Neural progenitor cell (in vitro differentiated cells): ENCODE measurements at regions not wholly inside any gene's neighbourhood (a gene's known extent, or its start where the extent isn't known, plus 50 kb on each side); places are given as distances from the start of the nearest gene placed in this dataset.
"Not testable (repeated sequence)": the region's sequence is repeated elsewhere in the genome, so short reads cannot be mapped to it uniquely, and the experiment has no call there.

Experiments
- DNase-seq: peaks from one replicate; pipeline ENCODE4 v3.0.0-alpha.2; 2016; ENCODE audit warnings: low spot score
- H2AFZ ChIP-seq: fragments of 200-600 bp; sonication (generic); replicated peaks from 2 replicates; pipeline ENCODE4 v1.6.1; 2016; ENCODE audit warnings: antibody characterized with exemption
- H3F3A ChIP-seq: fragments of 200-600 bp; sonication (generic); 2 replicates; pipeline ENCODE4 v1.6.1; 2016; ENCODE audit warnings: antibody characterized with exemption, low read depth
- H3K27ac ChIP-seq: fragments of 200-600 bp; sonication (generic); 2 replicates; pipeline ENCODE4 v1.5.1; 2016; ENCODE audit warnings: mild to moderate bottlenecking
- H3K27me3 ChIP-seq: fragments of 200-600 bp; sonication (generic); 2 replicates; pipeline ENCODE4 v1.6.1; 2016; ENCODE audit warnings: mild to moderate bottlenecking, moderate library complexity
- H3K36me3 ChIP-seq: fragments of 200-600 bp; sonication (generic); 2 replicates; pipeline ENCODE4 v1.5.1; 2016
- H3K4me1 ChIP-seq: fragments of 200-600 bp; sonication (generic); 2 replicates; pipeline ENCODE4 v1.6.1; 2016; ENCODE audit warnings: mixed run types
- H3K4me2 ChIP-seq: fragments of 200-600 bp; sonication (generic); 2 replicates; pipeline ENCODE4 v1.6.1; 2016
- H3K4me3 ChIP-seq: fragments of 200-600 bp; sonication (generic); 2 replicates; pipeline ENCODE4 v1.5.1; 2016
- H3K79me2 ChIP-seq: fragments of 200-600 bp; sonication (generic); 2 replicates; pipeline ENCODE4 v1.6.1; 2016; ENCODE audit warnings: low read depth
- H3K9ac ChIP-seq: fragments of 200-600 bp; sonication (generic); 2 replicates; pipeline ENCODE4 v1.6.1; 2016
- H3K9me3 ChIP-seq: fragments of 200-600 bp; sonication (generic); 2 replicates; pipeline ENCODE4 v1.5.1; 2016; ENCODE audit warnings: low read depth
- H4K20me1 ChIP-seq: fragments of 200-600 bp; sonication (generic); 2 replicates; pipeline ENCODE4 v1.6.1; 2016; ENCODE audit warnings: low read depth
- H3K27ac Mint-ChIP-seq: 3 replicates; pipeline ENCODE4 v1.8.0; 2021; ENCODE audit warnings: mixed read lengths
- H3K27me3 Mint-ChIP-seq: 2 replicates; pipeline ENCODE4 v1.8.0; 2022; ENCODE audit warnings: low read depth, mild to moderate bottlenecking, inconsistent platforms, moderate library complexity, mixed read lengths; ENCODE audit not compliant: insufficient read depth
- H3K36me3 Mint-ChIP-seq: 3 replicates; pipeline ENCODE4 v1.8.0; 2021; ENCODE audit warnings: mixed read lengths
- H3K4me1 Mint-ChIP-seq: 3 replicates; pipeline ENCODE4 v1.8.0; 2021; ENCODE audit warnings: mixed read lengths
- H3K4me3 Mint-ChIP-seq: 3 replicates; pipeline ENCODE4 v1.8.0; 2021; ENCODE audit warnings: mild to moderate bottlenecking, moderate library complexity, mixed read lengths
- H3K9me3 Mint-ChIP-seq: 3 replicates; pipeline ENCODE4 v1.8.0; 2020; ENCODE audit warnings: mixed read lengths
- EZH2 ChIP-seq: fragments of 200-600 bp; sonication (generic); IDR thresholded peaks from 2 replicates; pipeline ENCODE4 v1.6.1; 2017; ENCODE audit warnings: antibody characterized with exemption, mild to moderate bottlenecking, moderate library complexity
- EZH2phosphoT487 ChIP-seq: fragments of 200-600 bp; sonication (generic); IDR thresholded peaks from 2 replicates; pipeline ENCODE4 v1.6.1; 2017; ENCODE audit warnings: antibody characterized with exemption

GRCh38 chr1:161420763-161421455 is 53.2 kb upstream of the CFAP126 start:
- Histone ChIP-seq H3K9me3 (no peaks in the 10 kb centered on the region), H3K27ac (no peak overlapping the region), H3K4me2 (peak overlapping the region; percentile 74), H3K79me2 (no peaks in the 10 kb centered on the region), H3K36me3 (no peaks in the 10 kb centered on the region), H2AFZ (no peak overlapping the region), H3K4me1 (peaks cover 7% of the 10 kb centered on the region), H3F3A (peaks cover 18% of the 10 kb centered on the region), H3K27me3 (peaks cover 51% of the 10 kb centered on the region), H3K4me3 (peak overlapping the region; percentile 43), H3K9ac (no peak overlapping the region), H4K20me1 (peaks cover 3% of the 10 kb centered on the region)
- no peak overlapping the region for H3K27ac Mint-ChIP-seq
- peak overlapping the region; percentile 82 for H3K4me3 Mint-ChIP-seq
- H3K27me3 Mint-ChIP-seq = peaks cover 35% of the 10 kb centered on the region
- TF ChIP-seq EZH2 (peak; percentile 53), EZH2phosphoT487 (no peak)
- peaks cover 6% of the 10 kb centered on the region for H3K4me1 Mint-ChIP-seq
- peaks cover 9% of the 10 kb centered on the region for H3K9me3 Mint-ChIP-seq
- peaks cover 1% of the 10 kb centered on the region for H3K36me3 Mint-ChIP-seq
- DNase-seq = peak; percentile 59

DNA sequence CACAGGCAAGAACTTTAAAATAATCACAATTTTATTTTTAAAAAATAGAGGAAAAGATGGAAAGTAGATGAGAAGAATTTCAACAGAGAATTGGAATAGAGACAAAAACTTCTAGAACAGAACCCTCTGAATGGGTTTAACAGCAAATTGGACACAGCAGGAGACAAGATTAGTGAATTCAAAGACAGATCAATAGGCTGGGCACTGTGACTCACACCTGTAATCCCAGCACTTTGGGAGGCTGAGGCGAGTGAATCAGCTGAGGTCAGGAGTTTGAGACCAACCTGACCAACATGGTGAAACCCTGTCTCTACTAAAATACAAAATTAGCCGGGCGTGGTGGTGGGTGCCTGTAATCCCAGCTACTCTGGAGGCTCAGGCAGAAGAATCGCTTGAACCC is 49.9 kb upstream of the CFAP126 start:
- H3K9ac ChIP-seq, H3K4me1 ChIP-seq, H3K9me3 ChIP-seq, H3K79me2 ChIP-seq, H3K36me3 Mint-ChIP-seq, H3K4me2 ChIP-seq, H3K4me1 Mint-ChIP-seq, H3K36me3 ChIP-seq, H3K4me3 Mint-ChIP-seq, H3K27ac ChIP-seq, H2AFZ ChIP-seq, H4K20me1 ChIP-seq, H3K27ac Mint-ChIP-seq, H3K4me3 ChIP-seq, H3K9me3 Mint-ChIP-seq: not testable (repeated sequence)
- H3K27me3 Mint-ChIP-seq = peaks cover 29% of the 10 kb centered on the region
- peaks cover 18% of the 10 kb centered on the region for H3F3A ChIP-seq
- peak; percentile 16 for DNase-seq
- peaks cover 36% of the 10 kb centered on the region for H3K27me3 ChIP-seq
